Mesendoderm (in vitro differentiated cells): ENCODE measurements at regions not wholly inside any gene's neighbourhood (a gene's known extent, or its start where the extent isn't known, plus 50 kb on each side); places are given as distances from the start of the nearest gene placed in this dataset.
A peak's percentile ranks its signal among the peaks of the same experiment; 100 is the strongest.

Experiments
- DNase-seq: peaks from one replicate; pipeline ENCODE4 v3.0.0; 2013
- H2AK5ac ChIP-seq: 2 replicates; pipeline ENCODE4 v1.6.1; 2013; ENCODE audit warnings: low read length, inconsistent platforms
- H2BK120ac ChIP-seq: 2 replicates; pipeline ENCODE4 v1.6.1; 2013; ENCODE audit warnings: low read depth, mild to moderate bottlenecking, low read length, moderate library complexity, mixed read lengths
- H2BK15ac ChIP-seq: replicated peaks from 2 replicates; pipeline ENCODE4 v1.6.1; 2013; ENCODE audit warnings: low read depth, mild to moderate bottlenecking, moderate library complexity
- H2BK5ac ChIP-seq: 2 replicates; pipeline ENCODE4 v1.6.1; 2013; ENCODE audit warnings: low read length, inconsistent platforms
- H3K18ac ChIP-seq: 2 replicates; pipeline ENCODE4 v1.6.1; 2013; ENCODE audit warnings: mild to moderate bottlenecking, low read length, mixed read lengths
- H3K23ac ChIP-seq: one replicate; pipeline ENCODE4 v1.6.1; 2013; ENCODE audit warnings: low read length
- H3K27ac ChIP-seq: 2 replicates; pipeline ENCODE4 v1.5.1; 2013; ENCODE audit warnings: low read depth, mild to moderate bottlenecking, inconsistent platforms, low read length, moderate library complexity
- H3K27me3 ChIP-seq: 2 replicates; pipeline ENCODE4 v1.6.1; 2013; ENCODE audit warnings: low read length, control low read depth, mild to moderate bottlenecking, inconsistent platforms; ENCODE audit not compliant: insufficient read depth, poor library complexity
- H3K36me3 ChIP-seq: 2 replicates; pipeline ENCODE4 v1.6.1; 2013; ENCODE audit warnings: low read length, inconsistent platforms; ENCODE audit not compliant: control insufficient read depth, insufficient read depth
- H3K4ac ChIP-seq: one replicate; pipeline ENCODE4 v1.6.1; 2013; ENCODE audit warnings: low read depth, mild to moderate bottlenecking, low read length, moderate library complexity
- H3K4me1 ChIP-seq: 2 replicates; pipeline ENCODE4 v1.6.1; 2013; ENCODE audit warnings: low read depth, low read length, inconsistent platforms; ENCODE audit not compliant: control insufficient read depth
- H3K4me2 ChIP-seq: 2 replicates; pipeline ENCODE4 v1.6.1; 2013; ENCODE audit warnings: low read length
- H3K4me3 ChIP-seq: 2 replicates; pipeline ENCODE4 v1.5.1; 2013; ENCODE audit warnings: mild to moderate bottlenecking, low read length
- H3K56ac ChIP-seq: one replicate; pipeline ENCODE4 v1.6.1; 2013; ENCODE audit warnings: low read length
- H3K79me1 ChIP-seq: 2 replicates; pipeline ENCODE4 v1.6.1; 2013; ENCODE audit warnings: low read length, inconsistent platforms
- H3K79me2 ChIP-seq: 2 replicates; pipeline ENCODE4 v1.6.1; 2013; ENCODE audit warnings: mild to moderate bottlenecking, low read length; ENCODE audit not compliant: control insufficient read depth, insufficient read depth
- H3K9ac ChIP-seq: 2 replicates; pipeline ENCODE4 v1.6.1; 2013; ENCODE audit warnings: low read length, inconsistent platforms
- H4K5ac ChIP-seq: one replicate; pipeline ENCODE4 v1.6.1; 2013; ENCODE audit warnings: low read length
- H4K8ac ChIP-seq: one replicate; pipeline ENCODE4 v1.6.1; 2013; ENCODE audit warnings: low read depth, mild to moderate bottlenecking, control low read depth, low read length, moderate library complexity
- WGBS: extraction: QIAGEN DNeasy Blood & Tissue Kit; methylation state at CpG from one replicate; pipeline ENCODE4 v1.1.7; 2013; ENCODE audit warnings: low lambda C conversion rate, missing lambda C conversion rate; ENCODE audit not compliant: insufficient coverage; ENCODE audit errors: extremely low coverage; 5-methylcytosine and 5-hydroxymethylcytosine counted together

- Histone ChIP-seq H3K4me3 (no peak overlapping the region), H3K23ac (no peak overlapping the region), H3K18ac (no peak overlapping the region), H3K4me2 (no peak overlapping the region), H3K27me3 (no peaks in the 10 kb centered on the region), H3K79me2 (no peaks in the 10 kb centered on the region), H2BK15ac (no peak overlapping the region), H2BK120ac (no peak overlapping the region), H3K36me3 (no peaks in the 10 kb centered on the region), H3K4me1 (no peaks in the 10 kb centered on the region), H4K5ac (no peak overlapping the region), H3K27ac (no peak overlapping the region), H3K56ac (no peak overlapping the region), H4K8ac (no peak overlapping the region), H3K79me1 (no peaks in the 10 kb centered on the region), H3K4ac (no peak overlapping the region), H2AK5ac (no peak overlapping the region), H3K9ac (no peak overlapping the region), H2BK5ac (no peak overlapping the region)
- no CpG with 5 or more reads among the region's 6 CpGs for WGBS
- peak; percentile 45 for DNase-seq
These were observed 166.8 kb upstream of the FRG1 start for GRCh38 chr4:189773909-189774308.

GRCh38 chr4:189779281-189779980 lies 161.2 kb upstream of the FRG1 start:
- H3K18ac ChIP-seq, result no peak overlapping the region
- no peak overlapping the region for H2BK5ac ChIP-seq
- H3K27me3 ChIP-seq, result no peaks in the 10 kb centered on the region
- no peak overlapping the region for H4K5ac ChIP-seq
- no peak overlapping the region for H3K4ac ChIP-seq
- H2AK5ac ChIP-seq, result no peak overlapping the region
- no peak overlapping the region for H3K4me2 ChIP-seq
- WGBS, result no CpG with 5 or more reads among the region's 7 CpGs
- no peak overlapping the region for H3K27ac ChIP-seq
- H3K4me3 ChIP-seq, result no peak overlapping the region
- no peak overlapping the region for H3K9ac ChIP-seq
- H2BK15ac ChIP-seq, result no peak overlapping the region
- H3K56ac ChIP-seq, result no peak overlapping the region
- H2BK120ac ChIP-seq, result no peak overlapping the region
- no peaks in the 10 kb centered on the region for H3K4me1 ChIP-seq
- no peaks in the 10 kb centered on the region for H3K79me2 ChIP-seq
- H3K36me3 ChIP-seq, result no peaks in the 10 kb centered on the region
- no peaks in the 10 kb centered on the region for H3K79me1 ChIP-seq
- no peak overlapping the region for H4K8ac ChIP-seq
- H3K23ac ChIP-seq, result no peak overlapping the region
- no peak for DNase-seq

GRCh38 chr4:189780391-189780790 lies 160.3 kb upstream of the FRG1 start:
- Histone ChIP-seq H3K79me2 (no peaks in the 10 kb centered on the region), H3K27ac (no peak overlapping the region), H2BK5ac (no peak overlapping the region), H2AK5ac (no peak overlapping the region), H2BK120ac (no peak overlapping the region), H3K23ac (no peak overlapping the region), H3K9ac (no peak overlapping the region), H3K4me2 (no peak overlapping the region), H4K8ac (no peak overlapping the region), H3K56ac (no peak overlapping the region), H3K4ac (no peak overlapping the region), H4K5ac (no peak overlapping the region), H3K18ac (no peak overlapping the region), H3K4me3 (no peak overlapping the region), H3K4me1 (peaks cover 3% of the 10 kb centered on the region), H3K79me1 (no peaks in the 10 kb centered on the region), H2BK15ac (no peak overlapping the region), H3K27me3 (no peaks in the 10 kb centered on the region), H3K36me3 (no peaks in the 10 kb centered on the region)
- no CpG with 5 or more reads among the region's 5 CpGs for WGBS
- DNase-seq, result no peak

DNA sequence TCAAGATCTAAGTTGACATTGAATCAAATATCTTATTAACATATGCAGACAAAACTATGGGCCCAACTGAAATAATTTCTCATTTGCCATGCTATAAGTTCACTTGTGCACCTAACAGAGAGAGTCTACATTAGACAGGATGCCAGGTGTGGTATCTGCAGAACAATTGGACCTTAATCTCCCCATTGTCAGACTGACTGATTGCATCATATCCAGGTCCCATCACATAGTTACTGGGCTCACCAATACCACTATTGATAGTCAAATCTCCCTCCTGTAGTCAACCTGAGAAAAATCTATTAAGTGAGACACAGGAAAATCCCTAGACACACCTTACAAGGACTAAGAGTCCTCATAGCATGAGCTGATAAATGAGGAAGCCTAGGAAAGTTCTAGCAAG lies 156.0 kb upstream of the FRG1 start:
- peaks cover 3% of the 10 kb centered on the region for H3K4me1 ChIP-seq
- H3K4me2 ChIP-seq, result no peak overlapping the region
- H3K36me3 ChIP-seq, result no peaks in the 10 kb centered on the region
- H3K4ac ChIP-seq, result no peak overlapping the region
- H3K27me3 ChIP-seq, result no peaks in the 10 kb centered on the region
- DNase-seq, result no peak
- H2BK15ac ChIP-seq, result no peak overlapping the region
- no peak overlapping the region for H2BK5ac ChIP-seq
- H2BK120ac ChIP-seq, result no peak overlapping the region
- H4K5ac ChIP-seq, result no peak overlapping the region
- no peaks in the 10 kb centered on the region for H3K79me1 ChIP-seq
- H3K56ac ChIP-seq, result no peak overlapping the region
- H3K27ac ChIP-seq, result no peak overlapping the region
- H3K23ac ChIP-seq, result no peak overlapping the region
- no peak overlapping the region for H2AK5ac ChIP-seq
- no peak overlapping the region for H3K18ac ChIP-seq
- H4K8ac ChIP-seq, result no peak overlapping the region
- no peak overlapping the region for H3K4me3 ChIP-seq
- H3K79me2 ChIP-seq, result no peaks in the 10 kb centered on the region
- no peak overlapping the region for H3K9ac ChIP-seq

- Histone ChIP-seq H3K79me2 (no peaks in the 10 kb centered on the region), H3K56ac (peak overlapping the region; percentile 74), H3K36me3 (no peaks in the 10 kb centered on the region), H3K4ac (no peak overlapping the region), H4K8ac (no peak overlapping the region), H3K9ac (peak overlapping the region; percentile 37), H3K4me2 (peak overlapping the region; percentile 27), H3K27me3 (no peaks in the 10 kb centered on the region), H3K23ac (no peak overlapping the region), H3K79me1 (no peaks in the 10 kb centered on the region), H2BK120ac (no peak overlapping the region), H2AK5ac (no peak overlapping the region), H3K4me1 (peaks cover 3% of the 10 kb centered on the region), H2BK5ac (no peak overlapping the region), H3K18ac (no peak overlapping the region), H4K5ac (no peak overlapping the region), H3K4me3 (no peak overlapping the region), H3K27ac (no peak overlapping the region), H2BK15ac (no peak overlapping the region)
- peak; percentile 80 for DNase-seq
- WGBS, result no CpG with 5 or more reads among the region's 5 CpGs
These were observed 155.4 kb upstream of the FRG1 start for GRCh38 chr4:189785257-189785656.

DNA sequence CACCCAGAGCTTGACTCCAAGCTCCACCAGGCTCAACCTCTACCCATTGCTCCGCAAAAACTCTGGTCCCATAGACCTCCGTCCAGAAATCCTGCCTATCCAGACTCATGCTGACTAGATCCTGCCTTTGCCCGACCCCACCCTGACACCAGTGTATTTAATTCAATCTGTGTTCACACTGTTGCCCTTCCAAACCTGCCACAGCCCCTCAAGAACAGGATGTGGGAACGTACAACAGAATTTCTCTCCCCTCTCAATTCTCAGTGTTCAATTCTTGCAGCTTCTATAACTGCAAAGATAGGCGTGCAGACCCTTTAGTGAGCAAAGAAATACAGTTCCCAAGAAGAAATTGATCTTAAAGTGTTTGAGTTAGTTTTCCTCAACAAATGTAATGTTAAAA lies 154.2 kb upstream of the FRG1 start:
- Histone ChIP-seq H4K8ac (no peak overlapping the region), H3K9ac (no peak overlapping the region), H3K56ac (no peak overlapping the region), H3K27me3 (no peaks in the 10 kb centered on the region), H3K27ac (no peak overlapping the region), H3K18ac (no peak overlapping the region), H2AK5ac (no peak overlapping the region), H3K4me3 (no peak overlapping the region), H3K4me1 (peaks cover 3% of the 10 kb centered on the region), H4K5ac (no peak overlapping the region), H2BK120ac (no peak overlapping the region), H3K23ac (no peak overlapping the region), H2BK5ac (no peak overlapping the region), H3K4ac (no peak overlapping the region), H3K4me2 (no peak overlapping the region), H3K79me1 (no peaks in the 10 kb centered on the region), H3K79me2 (no peaks in the 10 kb centered on the region), H3K36me3 (no peaks in the 10 kb centered on the region), H2BK15ac (no peak overlapping the region)
- no CpG with 5 or more reads among the region's 5 CpGs for WGBS
- no peak for DNase-seq
